PC-9 (cell line): ENCODE measurements at regions not wholly inside any gene's neighbourhood (a gene's known extent, or its start where the extent isn't known, plus 50 kb on each side); places are given as distances from the start of the nearest gene placed in this dataset.

Experiments
- CTCF ChIP-seq: fragments of 200-600 bp; sonication (generic); conservative IDR thresholded peaks from 2 replicates; pipeline ENCODE4 v1.6.1; 2017; ENCODE audit warnings: mixed run types, antibody characterized with exemption, mild to moderate bottlenecking, moderate library complexity
- EZH2 ChIP-seq: fragments of 200-600 bp; sonication (generic); IDR thresholded peaks from 2 replicates; pipeline ENCODE4 v1.8.0; 2017; ENCODE audit warnings: antibody characterized with exemption, low read depth

GRCh38 chr9:65432051-65432450 is 147.0 kb upstream of the FOXD4L5 start:
- TF ChIP-seq CTCF (no peak), EZH2 (no peak)
